ENCODE measurements at regions not wholly inside any gene's neighbourhood (a gene's known extent, or its start where the extent isn't known, plus 50 kb on each side); places are given as distances from the start of the nearest gene placed in this dataset.
A peak's percentile ranks its signal among the peaks of the same experiment; 100 is the strongest.

DNA sequence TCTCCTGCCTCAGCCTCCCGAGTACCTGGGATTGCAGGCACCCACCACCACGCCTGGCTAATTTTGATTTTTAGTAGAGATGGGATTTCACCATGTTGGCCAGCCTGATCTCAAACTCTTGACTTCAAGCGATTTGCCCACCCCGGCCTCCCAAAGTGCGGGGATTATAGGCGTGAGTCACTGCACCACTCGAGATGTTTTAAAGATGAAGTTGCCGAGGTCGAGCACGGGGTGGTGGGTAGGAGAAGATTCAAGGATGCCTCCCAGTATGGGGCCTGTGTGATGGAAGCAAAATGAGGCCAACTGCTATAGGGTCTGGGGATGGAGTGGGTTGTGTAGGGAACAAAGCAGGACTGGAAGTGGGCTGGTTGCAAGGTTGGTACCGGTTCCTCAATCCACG lies 245.2 kb downstream of the MN1 start:
- WGBS (ENCODE audit: insufficient coverage), result 89% methylated on average over 10 of the region's 12 CpGs
- no peaks in the 10 kb centered on the region for H3K27me3 ChIP-seq (ENCODE audit: control insufficient read depth, insufficient read depth, low read length)
- H3K4me1 ChIP-seq (ENCODE audit: control insufficient read depth, insufficient read depth, low read length), result peaks cover 16% of the 10 kb centered on the region
- no peak overlapping the region for H3K27ac ChIP-seq (ENCODE audit: low read depth, low read length)
- H3K36me3 ChIP-seq (ENCODE audit: control insufficient read depth, insufficient read depth, low read length), result no peaks in the 10 kb centered on the region
- no peak for DNase-seq (ENCODE audit: low read depth in 4 of 6, low spot score in 6 of 6)
- no peaks in the 10 kb centered on the region for H3K9me3 ChIP-seq (ENCODE audit: control insufficient read depth, insufficient read depth, low read length)
- no peak overlapping the region for H3K4me3 ChIP-seq (ENCODE audit: low read depth, low read length)

GRCh38 chr22:27557286-27558008 lies 244.1 kb downstream of the MN1 start:
- no peaks in the 10 kb centered on the region for H3K9me3 ChIP-seq (ENCODE audit: control insufficient read depth, insufficient read depth, low read length)
- H3K27ac ChIP-seq (ENCODE audit: low read depth, low read length), result no peak overlapping the region
- H3K27me3 ChIP-seq (ENCODE audit: control insufficient read depth, insufficient read depth, low read length), result no peaks in the 10 kb centered on the region
- H3K36me3 ChIP-seq (ENCODE audit: control insufficient read depth, insufficient read depth, low read length), result no peaks in the 10 kb centered on the region
- no peak overlapping the region for H3K4me3 ChIP-seq (ENCODE audit: low read depth, low read length)
- peaks cover 18% of the 10 kb centered on the region for H3K4me1 ChIP-seq (ENCODE audit: control insufficient read depth, insufficient read depth, low read length)
- peak in 1 of 6 donors; percentile 49 for DNase-seq (ENCODE audit: low read depth in 4 of 6, low spot score in 6 of 6)
- WGBS (ENCODE audit: insufficient coverage), result 100% methylated on average over 1 of the region's 12 CpGs

GRCh38 chr22:27558658-27559371 lies 242.7 kb downstream of the MN1 start:
- H3K36me3 ChIP-seq (ENCODE audit: control insufficient read depth, insufficient read depth, low read length), result no peaks in the 10 kb centered on the region
- no peak for DNase-seq (ENCODE audit: low read depth in 4 of 6, low spot score in 6 of 6)
- H3K9me3 ChIP-seq (ENCODE audit: control insufficient read depth, insufficient read depth, low read length), result no peaks in the 10 kb centered on the region
- peaks cover 18% of the 10 kb centered on the region for H3K4me1 ChIP-seq (ENCODE audit: control insufficient read depth, insufficient read depth, low read length)
- no peak overlapping the region for H3K27ac ChIP-seq (ENCODE audit: low read depth, low read length)
- WGBS (ENCODE audit: insufficient coverage), result 96% methylated on average over 5 of the region's 11 CpGs
- H3K4me3 ChIP-seq (ENCODE audit: low read depth, low read length), result no peak overlapping the region
- no peaks in the 10 kb centered on the region for H3K27me3 ChIP-seq (ENCODE audit: control insufficient read depth, insufficient read depth, low read length)

DNA sequence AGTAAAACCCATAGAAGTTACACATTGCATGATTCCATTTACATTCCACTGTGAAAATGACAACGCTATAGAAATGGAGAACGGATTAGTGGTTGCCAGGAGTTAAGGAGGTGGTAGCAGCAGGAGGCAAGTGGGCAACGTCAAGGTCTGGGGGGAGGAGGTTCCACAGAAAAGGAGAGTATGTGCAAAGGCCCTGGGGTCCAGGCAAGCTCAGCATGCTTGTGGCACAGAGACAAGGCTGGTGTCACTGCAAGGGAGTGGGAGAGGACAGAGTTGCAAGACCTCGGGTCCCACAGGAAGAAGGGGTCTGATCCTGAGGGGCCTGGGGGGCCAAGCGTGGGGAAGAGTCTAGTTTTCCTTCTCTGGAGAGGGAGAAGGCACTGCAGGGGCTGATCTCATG lies 240.8 kb downstream of the MN1 start:
- H3K27ac ChIP-seq (ENCODE audit: low read depth, low read length), result no peak overlapping the region
- H3K4me1 ChIP-seq (ENCODE audit: control insufficient read depth, insufficient read depth, low read length), result peaks cover 5% of the 10 kb centered on the region
- H3K27me3 ChIP-seq (ENCODE audit: control insufficient read depth, insufficient read depth, low read length), result no peaks in the 10 kb centered on the region
- H3K4me3 ChIP-seq (ENCODE audit: low read depth, low read length), result no peak overlapping the region
- H3K36me3 ChIP-seq (ENCODE audit: control insufficient read depth, insufficient read depth, low read length), result no peaks in the 10 kb centered on the region
- DNase-seq (ENCODE audit: low read depth in 4 of 6, low spot score in 6 of 6), result no peak
- WGBS (ENCODE audit: insufficient coverage), result 72% methylated on average over 5 of the region's 5 CpGs
- no peaks in the 10 kb centered on the region for H3K9me3 ChIP-seq (ENCODE audit: control insufficient read depth, insufficient read depth, low read length)

DNA sequence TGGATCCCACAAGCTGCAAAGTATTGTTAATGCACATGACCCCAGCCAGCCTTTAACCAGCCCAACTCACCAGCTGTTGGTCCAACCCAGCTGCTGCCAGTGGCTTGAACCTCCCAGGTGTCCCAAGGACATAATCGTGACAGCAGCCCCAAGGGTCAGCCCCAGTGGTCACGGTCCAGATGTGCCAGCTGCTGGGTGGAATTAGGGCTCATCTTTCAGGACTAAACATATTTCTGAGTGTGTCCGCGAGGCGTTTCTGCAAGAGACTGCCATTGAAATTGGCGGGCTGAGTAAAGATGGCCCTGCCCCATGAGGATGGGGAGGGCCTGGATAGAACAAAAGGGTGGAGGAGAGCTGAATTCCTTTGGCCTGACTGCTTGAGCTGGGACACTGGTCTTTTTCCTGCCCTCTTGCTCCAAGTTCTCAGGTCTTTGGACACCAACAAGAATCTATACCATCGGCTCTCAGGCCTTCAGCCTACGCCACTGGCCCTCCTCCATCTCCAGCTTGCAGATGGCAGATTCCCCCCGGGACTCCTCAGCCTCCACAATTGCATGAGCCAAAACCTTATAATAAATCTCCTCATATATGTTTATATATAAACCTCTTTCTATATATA lies 240.2 kb downstream of the MN1 start:
- peaks cover 5% of the 10 kb centered on the region for H3K4me1 ChIP-seq (ENCODE audit: control insufficient read depth, insufficient read depth, low read length)
- no peak overlapping the region for H3K27ac ChIP-seq (ENCODE audit: low read depth, low read length)
- 57% methylated on average over 6 of the region's 9 CpGs for WGBS (ENCODE audit: insufficient coverage)
- no peaks in the 10 kb centered on the region for H3K9me3 ChIP-seq (ENCODE audit: control insufficient read depth, insufficient read depth, low read length)
- no peak for DNase-seq (ENCODE audit: low read depth in 4 of 6, low spot score in 6 of 6)
- H3K36me3 ChIP-seq (ENCODE audit: control insufficient read depth, insufficient read depth, low read length), result no peaks in the 10 kb centered on the region
- no peak overlapping the region for H3K4me3 ChIP-seq (ENCODE audit: low read depth, low read length)
- H3K27me3 ChIP-seq (ENCODE audit: control insufficient read depth, insufficient read depth, low read length), result no peaks in the 10 kb centered on the region

DNA sequence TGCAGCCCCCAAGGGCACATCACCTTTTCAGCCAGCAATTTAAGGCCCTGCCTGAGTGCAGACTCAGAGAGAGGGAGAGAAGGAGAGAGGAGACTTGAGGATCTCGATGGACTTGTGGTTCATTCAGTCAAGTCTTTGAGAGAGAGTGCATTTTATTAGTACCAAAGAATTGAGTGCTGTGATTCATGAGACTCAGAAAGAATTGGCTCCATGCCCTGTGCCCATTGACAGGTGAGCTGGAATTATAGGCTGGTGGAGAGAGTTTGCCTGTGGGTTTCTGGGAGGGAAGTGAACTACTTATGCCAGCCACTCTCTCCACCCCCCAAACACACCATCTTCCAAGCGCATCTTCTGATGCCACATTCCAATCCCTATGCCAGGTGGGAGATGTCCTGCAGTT lies 236.8 kb downstream of the MN1 start:
- Histone ChIP-seq H3K4me1 (ENCODE audit: control insufficient read depth, insufficient read depth, low read length) (peaks cover 5% of the 10 kb centered on the region), H3K9me3 (ENCODE audit: control insufficient read depth, insufficient read depth, low read length) (no peaks in the 10 kb centered on the region), H3K36me3 (ENCODE audit: control insufficient read depth, insufficient read depth, low read length) (no peaks in the 10 kb centered on the region), H3K27ac (ENCODE audit: low read depth, low read length) (no peak overlapping the region), H3K27me3 (ENCODE audit: control insufficient read depth, insufficient read depth, low read length) (no peaks in the 10 kb centered on the region), H3K4me3 (ENCODE audit: low read depth, low read length) (no peak overlapping the region)
- DNase-seq (ENCODE audit: low read depth in 4 of 6, low spot score in 6 of 6), result peak in 1 of 6 donors; percentile 47
- 82% methylated on average over 1 of the region's 2 CpGs for WGBS (ENCODE audit: insufficient coverage)

DNA sequence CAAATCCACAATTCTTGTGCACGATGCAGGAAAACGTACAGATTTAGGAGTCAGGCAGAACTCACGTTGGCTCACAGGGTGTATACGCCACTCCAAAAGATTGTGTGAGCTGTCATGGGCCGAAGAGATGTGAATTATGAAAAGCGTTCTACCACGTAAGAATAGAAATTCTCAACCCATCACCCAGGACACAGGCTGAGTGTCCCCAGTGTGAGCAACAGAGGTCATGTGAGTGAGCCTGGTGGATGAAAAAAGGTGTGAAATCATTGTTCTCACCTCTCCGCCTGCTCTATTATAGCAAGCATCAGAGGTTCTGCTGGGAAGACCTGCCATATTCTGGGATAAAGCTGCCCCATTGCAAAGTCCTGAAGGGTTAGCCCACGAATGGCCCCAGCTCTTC lies 235.0 kb downstream of the MN1 start:
- Histone ChIP-seq H3K4me1 (ENCODE audit: control insufficient read depth, insufficient read depth, low read length) (peaks cover under 1% of the 10 kb centered on the region), H3K27me3 (ENCODE audit: control insufficient read depth, insufficient read depth, low read length) (no peaks in the 10 kb centered on the region), H3K4me3 (ENCODE audit: low read depth, low read length) (no peak overlapping the region), H3K36me3 (ENCODE audit: control insufficient read depth, insufficient read depth, low read length) (no peaks in the 10 kb centered on the region), H3K27ac (ENCODE audit: low read depth, low read length) (no peak overlapping the region), H3K9me3 (ENCODE audit: control insufficient read depth, insufficient read depth, low read length) (no peaks in the 10 kb centered on the region)
- DNase-seq (ENCODE audit: low read depth in 4 of 6, low spot score in 6 of 6), result no peak
- 90% methylated on average over 5 of the region's 9 CpGs for WGBS (ENCODE audit: insufficient coverage)

DNA sequence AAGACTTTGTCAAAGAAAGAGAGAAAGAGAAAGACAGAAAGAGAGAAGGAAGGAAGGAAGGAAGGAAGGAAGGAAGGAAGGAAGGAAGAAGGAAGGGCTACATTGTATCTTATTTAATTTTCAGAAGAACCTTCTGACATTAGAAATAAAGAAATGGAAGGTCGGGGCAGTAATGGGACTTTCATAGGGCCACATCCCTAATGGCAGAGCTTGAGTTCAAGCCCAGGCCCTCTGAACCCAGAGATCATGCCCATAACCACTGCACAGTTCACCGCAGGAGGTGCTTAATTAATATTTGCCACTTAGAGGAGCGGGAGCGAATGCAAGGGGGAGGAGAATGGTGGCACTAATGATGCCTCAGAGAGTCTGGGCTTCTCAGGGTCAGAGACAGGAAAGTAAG lies 233.3 kb downstream of the MN1 start:
- WGBS (ENCODE audit: insufficient coverage), result 81% methylated on average over 2 of the region's 4 CpGs
- H3K4me3 ChIP-seq (ENCODE audit: low read depth, low read length), result no peak overlapping the region
- no peaks in the 10 kb centered on the region for H3K9me3 ChIP-seq (ENCODE audit: control insufficient read depth, insufficient read depth, low read length)
- H3K27me3 ChIP-seq (ENCODE audit: control insufficient read depth, insufficient read depth, low read length), result no peaks in the 10 kb centered on the region
- peaks cover 6% of the 10 kb centered on the region for H3K4me1 ChIP-seq (ENCODE audit: control insufficient read depth, insufficient read depth, low read length)
- no peak overlapping the region for H3K27ac ChIP-seq (ENCODE audit: low read depth, low read length)
- no peak for DNase-seq (ENCODE audit: low read depth in 4 of 6, low spot score in 6 of 6)
- H3K36me3 ChIP-seq (ENCODE audit: control insufficient read depth, insufficient read depth, low read length), result no peaks in the 10 kb centered on the region

DNA sequence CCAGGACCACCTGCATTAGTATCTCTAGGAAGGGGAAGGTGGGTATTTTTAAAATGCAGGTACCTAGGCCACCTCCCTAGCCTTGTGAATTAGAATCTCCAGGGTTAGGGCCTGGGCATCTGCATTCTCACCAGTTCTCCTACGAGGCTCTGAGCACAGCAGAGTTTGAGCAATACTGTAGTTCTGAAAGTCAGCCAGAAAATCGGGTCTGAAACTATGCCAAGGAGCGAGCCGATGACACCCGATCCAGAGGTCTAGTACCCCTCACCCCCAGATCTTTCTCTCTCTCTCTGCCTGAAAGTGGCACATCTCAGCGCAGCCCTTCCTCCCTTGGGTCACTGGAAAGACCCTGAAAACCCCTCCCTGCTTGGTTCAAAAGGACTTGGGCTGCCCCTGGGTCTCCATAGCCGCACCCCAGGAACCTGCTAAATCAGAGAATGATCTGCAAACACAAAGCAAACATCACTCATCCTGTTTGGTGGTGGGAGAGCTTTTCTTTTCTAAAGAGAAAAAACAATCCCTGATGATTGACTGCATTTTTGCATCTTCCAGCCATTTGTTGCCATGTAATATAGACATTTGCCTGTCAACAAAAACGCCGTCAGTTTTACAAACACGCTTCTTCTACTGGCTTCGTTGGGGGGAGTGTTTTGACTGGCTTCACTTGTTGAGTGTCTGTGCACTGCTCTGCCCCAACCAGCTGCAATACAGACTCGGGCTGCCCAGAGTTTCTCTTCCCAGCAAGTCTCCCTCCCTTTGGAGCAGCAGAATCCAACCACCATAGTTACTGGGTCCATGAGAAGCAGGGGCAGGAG lies 229.9 kb downstream of the MN1 start:
- H3K4me1 ChIP-seq (ENCODE audit: control insufficient read depth, insufficient read depth, low read length), result peaks cover 17% of the 10 kb centered on the region
- no peak overlapping the region for H3K27ac ChIP-seq (ENCODE audit: low read depth, low read length)
- no peak overlapping the region for H3K4me3 ChIP-seq (ENCODE audit: low read depth, low read length)
- peak in 1 of 6 donors; percentile 56 for DNase-seq (ENCODE audit: low read depth in 4 of 6, low spot score in 6 of 6)
- no peaks in the 10 kb centered on the region for H3K9me3 ChIP-seq (ENCODE audit: control insufficient read depth, insufficient read depth, low read length)
- WGBS (ENCODE audit: insufficient coverage), result 22% methylated on average over 6 of the region's 12 CpGs
- no peaks in the 10 kb centered on the region for H3K36me3 ChIP-seq (ENCODE audit: control insufficient read depth, insufficient read depth, low read length)
- no peaks in the 10 kb centered on the region for H3K27me3 ChIP-seq (ENCODE audit: control insufficient read depth, insufficient read depth, low read length)

Data from spinal cord (tissue), 9 donors.